Thyroid gland (tissue), 4 donors: ENCODE measurements at regions not wholly inside any gene's neighbourhood (a gene's known extent, or its start where the extent isn't known, plus 50 kb on each side); places are given as distances from the start of the nearest gene placed in this dataset.

Experiments
- POLR2A ChIP-seq, 2 donors: fragments of 450-650 bp; IDR thresholded peaks; one replicate each; pipeline ENCODE4 v1.6.1; 2017; ENCODE audit warnings: antibody characterized with exemption in 2 of 2, mild to moderate bottlenecking in 2 of 2, moderate library complexity in 1 of 2
- TF ChIP-seq, protein P1 (sequence below), 6 experiments: fragments of 200-600 bp in 3 of 6; fragments of 450-650 bp in 3 of 6; sonication (generic) in 3 of 6; IDR thresholded peaks; one replicate each; pipeline ENCODE4 v1.5.1; 2016 to 2019; ENCODE audit warnings: antibody characterized with exemption in 6 of 6, mild to moderate bottlenecking in 2 of 6, inconsistent platforms in 1 of 6, moderate library complexity in 1 of 6

DNA sequence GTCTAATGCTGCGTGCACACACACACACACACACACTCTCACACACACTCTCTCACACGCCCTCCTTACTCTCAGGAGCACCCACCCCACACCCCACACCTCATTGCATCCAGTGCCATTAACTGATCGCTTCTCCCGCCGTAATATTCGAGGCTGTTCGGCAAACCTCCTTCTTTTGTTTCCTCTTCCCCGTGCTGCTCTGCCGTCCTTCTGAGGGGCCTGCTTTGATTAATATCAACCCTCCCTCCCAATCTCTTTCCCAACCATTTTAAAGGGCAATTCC, 156.2 kb upstream of the TNRC6C start:
- TF ChIP-seq, protein P1, sequence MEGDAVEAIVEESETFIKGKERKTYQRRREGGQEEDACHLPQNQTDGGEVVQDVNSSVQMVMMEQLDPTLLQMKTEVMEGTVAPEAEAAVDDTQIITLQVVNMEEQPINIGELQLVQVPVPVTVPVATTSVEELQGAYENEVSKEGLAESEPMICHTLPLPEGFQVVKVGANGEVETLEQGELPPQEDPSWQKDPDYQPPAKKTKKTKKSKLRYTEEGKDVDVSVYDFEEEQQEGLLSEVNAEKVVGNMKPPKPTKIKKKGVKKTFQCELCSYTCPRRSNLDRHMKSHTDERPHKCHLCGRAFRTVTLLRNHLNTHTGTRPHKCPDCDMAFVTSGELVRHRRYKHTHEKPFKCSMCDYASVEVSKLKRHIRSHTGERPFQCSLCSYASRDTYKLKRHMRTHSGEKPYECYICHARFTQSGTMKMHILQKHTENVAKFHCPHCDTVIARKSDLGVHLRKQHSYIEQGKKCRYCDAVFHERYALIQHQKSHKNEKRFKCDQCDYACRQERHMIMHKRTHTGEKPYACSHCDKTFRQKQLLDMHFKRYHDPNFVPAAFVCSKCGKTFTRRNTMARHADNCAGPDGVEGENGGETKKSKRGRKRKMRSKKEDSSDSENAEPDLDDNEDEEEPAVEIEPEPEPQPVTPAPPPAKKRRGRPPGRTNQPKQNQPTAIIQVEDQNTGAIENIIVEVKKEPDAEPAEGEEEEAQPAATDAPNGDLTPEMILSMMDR (IDR thresholded peaks at IDR 0.05), result no peak
- TF ChIP-seq POLR2A (IDR thresholded peaks at IDR 0.05), result no peak
